Amniotic epithelial cell (primary cell): ENCODE measurements at regions not wholly inside any gene's neighbourhood (a gene's known extent, or its start where the extent isn't known, plus 50 kb on each side); places are given as distances from the start of the nearest gene placed in this dataset.
"Not testable (repeated sequence)": the region's sequence is repeated elsewhere in the genome, so short reads cannot be mapped to it uniquely, and the experiment has no call there.

Experiments used
- DNase-seq: peaks from one replicate; pipeline ENCODE4 v3.0.0-alpha.2; 2010; ENCODE audit warnings: low read depth

GRCh38 chr2:163081754-163082153, 243.2 kb upstream of the KCNH7 start:
- DNase-seq, result no peak

GRCh38 chr2:163077241-163077640, 238.7 kb upstream of the KCNH7 start:
- DNase-seq, result no peak

- DNase-seq, result no peak
Observed at GRCh38 chr2:163066085-163066484, 227.5 kb upstream of the KCNH7 start.

- DNase-seq, result no peak
Observed at GRCh38 chr2:163062524-163062923, 224.0 kb upstream of the KCNH7 start.

- no peak for DNase-seq
Observed at GRCh38 chr2:163046615-163047014, 208.0 kb upstream of the KCNH7 start.

- DNase-seq, result no peak
Observed at GRCh38 chr2:163045830-163046229, 207.3 kb upstream of the KCNH7 start.

- no peak for DNase-seq
Observed at GRCh38 chr2:163044114-163044513, 205.5 kb upstream of the KCNH7 start.

- DNase-seq, result no peak
Observed at GRCh38 chr2:163043201-163043600, 204.6 kb upstream of the KCNH7 start.

- DNase-seq, result no peak
Observed at GRCh38 chr2:163039266-163039665, 200.7 kb upstream of the KCNH7 start.

GRCh38 chr2:163028807-163029206, 190.2 kb upstream of the KCNH7 start:
- no peak for DNase-seq

- DNase-seq, result not testable (repeated sequence)
Observed at GRCh38 chr2:163026136-163026775, 187.7 kb upstream of the KCNH7 start.

- not testable (repeated sequence) for DNase-seq
Observed at GRCh38 chr2:163016882-163017281, 178.3 kb upstream of the KCNH7 start.

- no peak for DNase-seq
Observed at GRCh38 chr2:163011000-163011399, 172.4 kb upstream of the KCNH7 start.

- DNase-seq, result no peak
Observed at GRCh38 chr2:163008642-163009041, 170.1 kb upstream of the KCNH7 start.

GRCh38 chr2:162994718-162995117, 156.2 kb upstream of the KCNH7 start:
- DNase-seq, result no peak

- DNase-seq, result no peak
Observed at GRCh38 chr2:162992828-162993227, 154.3 kb upstream of the KCNH7 start.

- DNase-seq, result no peak
Observed at GRCh38 chr2:162989507-162989906, 150.9 kb upstream of the KCNH7 start.

- no peak for DNase-seq
Observed at GRCh38 chr2:162974771-162975170, 136.2 kb upstream of the KCNH7 start.

- no peak for DNase-seq
Observed at GRCh38 chr2:162972383-162972782, 133.8 kb upstream of the KCNH7 start.

GRCh38 chr2:162968306-162968705, 129.7 kb upstream of the KCNH7 start:
- no peak for DNase-seq

- DNase-seq, result no peak
Observed at GRCh38 chr2:162967811-162968210, 129.2 kb upstream of the KCNH7 start.

GRCh38 chr2:162967147-162967546, 128.6 kb upstream of the KCNH7 start:
- no peak for DNase-seq

GRCh38 chr2:162965191-162965590, 126.6 kb upstream of the KCNH7 start:
- DNase-seq, result no peak

GRCh38 chr2:162964513-162964912, 125.9 kb upstream of the KCNH7 start:
- DNase-seq, result no peak

GRCh38 chr2:162963156-162963555, 124.6 kb upstream of the KCNH7 start:
- DNase-seq, result no peak
